ENCODE measurements at regions not wholly inside any gene's neighbourhood (a gene's known extent, or its start where the extent isn't known, plus 50 kb on each side); places are given as distances from the start of the nearest gene placed in this dataset.
"Not testable (repeated sequence)": the region's sequence is repeated elsewhere in the genome, so short reads cannot be mapped to it uniquely, and the experiment has no call there.

DNA sequence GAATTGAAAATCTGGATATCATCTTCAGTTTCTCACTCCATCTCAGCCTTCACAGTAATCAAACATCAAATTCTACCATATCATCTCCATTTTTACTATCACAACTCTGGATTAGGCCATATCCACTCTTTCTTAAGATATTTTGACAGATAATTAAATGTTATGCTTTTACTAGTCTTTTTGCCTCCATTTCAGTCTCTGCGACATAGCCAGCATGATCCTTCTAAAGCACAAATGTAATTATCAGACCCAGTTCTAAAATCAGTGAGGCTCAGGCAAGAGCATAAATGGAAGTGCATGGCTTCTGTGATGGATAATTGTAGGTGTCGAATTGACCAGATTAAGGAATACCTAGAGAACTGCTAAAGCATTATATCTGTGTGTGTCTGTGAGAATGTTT lies 307.7 kb downstream of the PCDH20 start:
- DNase-seq (ENCODE audit: low read depth) = no peak
- no peak overlapping the region for H3K4me3 ChIP-seq (ENCODE audit: low read depth, low read length)
- TF ChIP-seq, protein P1, sequence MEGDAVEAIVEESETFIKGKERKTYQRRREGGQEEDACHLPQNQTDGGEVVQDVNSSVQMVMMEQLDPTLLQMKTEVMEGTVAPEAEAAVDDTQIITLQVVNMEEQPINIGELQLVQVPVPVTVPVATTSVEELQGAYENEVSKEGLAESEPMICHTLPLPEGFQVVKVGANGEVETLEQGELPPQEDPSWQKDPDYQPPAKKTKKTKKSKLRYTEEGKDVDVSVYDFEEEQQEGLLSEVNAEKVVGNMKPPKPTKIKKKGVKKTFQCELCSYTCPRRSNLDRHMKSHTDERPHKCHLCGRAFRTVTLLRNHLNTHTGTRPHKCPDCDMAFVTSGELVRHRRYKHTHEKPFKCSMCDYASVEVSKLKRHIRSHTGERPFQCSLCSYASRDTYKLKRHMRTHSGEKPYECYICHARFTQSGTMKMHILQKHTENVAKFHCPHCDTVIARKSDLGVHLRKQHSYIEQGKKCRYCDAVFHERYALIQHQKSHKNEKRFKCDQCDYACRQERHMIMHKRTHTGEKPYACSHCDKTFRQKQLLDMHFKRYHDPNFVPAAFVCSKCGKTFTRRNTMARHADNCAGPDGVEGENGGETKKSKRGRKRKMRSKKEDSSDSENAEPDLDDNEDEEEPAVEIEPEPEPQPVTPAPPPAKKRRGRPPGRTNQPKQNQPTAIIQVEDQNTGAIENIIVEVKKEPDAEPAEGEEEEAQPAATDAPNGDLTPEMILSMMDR (conservative IDR thresholded peaks at IDR 0.05; ENCODE audit: low read depth, low read length) = no peak

DNA sequence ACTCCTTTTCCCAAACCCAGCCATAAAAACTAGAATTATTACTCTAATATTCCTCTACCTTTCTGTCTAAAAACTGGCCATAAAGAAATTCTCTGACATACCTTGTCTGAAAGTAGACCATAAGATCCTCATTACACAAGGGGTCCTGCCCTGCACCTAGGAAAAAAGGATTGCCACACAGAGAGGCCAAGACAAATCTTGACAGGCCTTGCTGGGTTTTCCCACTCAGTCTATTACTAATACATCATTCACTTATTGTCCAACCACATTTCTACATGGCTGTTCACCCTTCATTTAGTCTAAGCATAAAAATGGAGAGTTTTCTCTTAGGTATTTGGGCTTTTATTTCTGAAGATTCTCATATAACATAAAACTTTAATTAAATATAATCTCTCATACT lies 319.8 kb downstream of the PCDH20 start:
- no peak overlapping the region for H3K4me3 ChIP-seq (ENCODE audit: low read depth, low read length)
- no peak for DNase-seq (ENCODE audit: low read depth)
- TF ChIP-seq, protein P1 (conservative IDR thresholded peaks at IDR 0.05; ENCODE audit: low read depth, low read length) = no peak

GRCh38 chr13:61094865-61095264 lies 320.8 kb downstream of the PCDH20 start:
- TF ChIP-seq, protein P1 (conservative IDR thresholded peaks at IDR 0.05; ENCODE audit: low read depth, low read length) = no peak
- no peak overlapping the region for H3K4me3 ChIP-seq (ENCODE audit: low read depth, low read length)
- no peak for DNase-seq (ENCODE audit: low read depth)

DNA sequence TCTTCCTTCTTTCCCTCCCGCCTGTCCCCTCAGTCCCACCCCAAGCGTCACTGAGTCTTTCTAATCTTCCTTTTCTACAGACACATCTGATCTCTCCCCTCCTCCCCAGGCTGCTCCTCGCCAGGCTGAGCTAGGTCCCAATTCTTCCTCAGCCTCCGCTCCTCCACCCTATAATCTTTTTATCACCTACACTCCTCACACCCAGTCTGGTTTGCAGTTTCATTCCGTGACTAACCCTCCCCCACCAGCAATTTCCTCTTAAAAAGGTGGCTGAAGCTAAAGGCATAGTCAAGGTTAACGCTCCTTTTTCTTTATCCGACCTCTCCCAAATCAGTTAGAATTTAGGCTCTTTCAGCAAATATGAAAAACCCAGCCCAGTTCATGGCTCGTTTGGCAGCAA lies 325.8 kb downstream of the PCDH20 start:
- H3K4me3 ChIP-seq (ENCODE audit: low read depth, low read length); DNase-seq (ENCODE audit: low read depth): not testable (repeated sequence)

- TF ChIP-seq, protein P1 (conservative IDR thresholded peaks at IDR 0.05; ENCODE audit: low read depth, low read length) = no peak
- DNase-seq (ENCODE audit: low read depth) = no peak
- no peak overlapping the region for H3K4me3 ChIP-seq (ENCODE audit: low read depth, low read length)
Observed at GRCh38 chr13:61086087-61086486, 329.6 kb downstream of the PCDH20 start.

- no peak for DNase-seq (ENCODE audit: low read depth)
- H3K4me3 ChIP-seq (ENCODE audit: low read depth, low read length) = no peak overlapping the region
- TF ChIP-seq, protein P1 (conservative IDR thresholded peaks at IDR 0.05; ENCODE audit: low read depth, low read length) = no peak
Observed at GRCh38 chr13:61084988-61085387, 330.7 kb downstream of the PCDH20 start.

DNA sequence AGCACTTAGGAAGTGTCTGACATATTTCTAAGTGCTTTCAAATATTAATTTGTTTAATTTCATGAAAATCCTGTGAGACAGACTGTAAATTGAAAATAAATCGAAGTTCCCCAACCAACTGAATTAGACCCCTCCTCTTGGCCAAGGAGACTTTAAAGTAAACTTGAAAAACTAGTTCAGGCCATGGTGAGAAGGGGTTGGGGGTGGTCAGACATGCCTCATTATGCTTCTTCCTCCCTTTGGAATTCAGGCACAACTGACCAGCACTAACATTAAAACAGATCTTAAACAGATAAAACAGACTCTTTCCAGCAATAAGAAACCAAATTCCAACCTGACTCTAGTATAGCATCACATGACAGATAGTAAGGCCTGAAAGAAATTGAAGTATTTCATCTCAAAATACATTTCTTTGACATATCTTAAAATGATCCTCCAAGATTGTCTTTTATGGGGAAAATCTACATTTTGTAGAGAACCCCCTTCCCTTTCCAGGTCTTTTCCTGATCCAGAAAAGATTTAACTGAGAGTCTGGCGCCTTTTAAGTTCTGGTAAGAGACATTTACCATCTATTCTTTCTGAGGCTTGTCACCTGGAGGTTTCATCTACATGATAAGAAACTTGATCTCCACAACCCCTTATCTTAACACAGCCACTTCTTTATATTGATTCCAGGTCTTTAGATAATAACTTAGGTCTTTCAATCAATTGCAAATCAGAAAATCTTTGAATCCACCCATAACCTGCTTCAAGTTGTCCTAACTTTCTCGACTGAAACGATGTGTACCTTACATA lies 336.5 kb downstream of the PCDH20 start:
- DNase-seq (ENCODE audit: low read depth) = no peak
- no peak overlapping the region for H3K4me3 ChIP-seq (ENCODE audit: low read depth, low read length)
- TF ChIP-seq, protein P1 (conservative IDR thresholded peaks at IDR 0.05; ENCODE audit: low read depth, low read length) = no peak
